G401.6 (cell line): ENCODE measurements at regions not wholly inside any gene's neighbourhood (a gene's known extent, or its start where the extent isn't known, plus 50 kb on each side); places are given as distances from the start of the nearest gene placed in this dataset.

Experiments used
- FAIRE-seq: peaks from 2 replicates; lab custom pipeline; 2012; peaks lifted over from hg19 to GRCh38; lab: Jason Lieb, UNC

GRCh38 chr20:10922941-10923340 is 249.1 kb upstream of the JAG1 start:
- FAIRE-seq, result no peak

- no peak for FAIRE-seq
Observed at GRCh38 chr20:10924644-10925201, 250.9 kb upstream of the JAG1 start.

GRCh38 chr20:10925767-10926166 is 252.0 kb upstream of the JAG1 start:
- FAIRE-seq, result no peak

GRCh38 chr20:10927011-10927583 is 253.3 kb upstream of the JAG1 start:
- FAIRE-seq, result no peak

GRCh38 chr20:10927936-10928840 is 254.4 kb upstream of the JAG1 start:
- FAIRE-seq, result no peak

- no peak for FAIRE-seq
Observed at GRCh38 chr20:10928841-10929421, 255.1 kb upstream of the JAG1 start.

GRCh38 chr20:10935658-10936402 is 262.0 kb upstream of the JAG1 start:
- no peak for FAIRE-seq

- no peak for FAIRE-seq
Observed at GRCh38 chr20:10936786-10937185, 263.0 kb upstream of the JAG1 start.

- no peak for FAIRE-seq
Observed at GRCh38 chr20:10939331-10939941, 265.6 kb upstream of the JAG1 start.

- no peak for FAIRE-seq
Observed at GRCh38 chr20:10940941-10941340, 267.1 kb upstream of the JAG1 start.

GRCh38 chr20:10943686-10944265 is 270.0 kb upstream of the JAG1 start:
- no peak for FAIRE-seq

- no peak for FAIRE-seq
Observed at GRCh38 chr20:10946124-10946880, 272.5 kb upstream of the JAG1 start.

GRCh38 chr20:10947726-10948125 is 273.9 kb upstream of the JAG1 start:
- no peak for FAIRE-seq

- no peak for FAIRE-seq
Observed at GRCh38 chr20:10949930-10950783, 276.4 kb upstream of the JAG1 start.

- no peak for FAIRE-seq
Observed at GRCh38 chr20:10951216-10951615, 277.4 kb upstream of the JAG1 start.

- no peak for FAIRE-seq
Observed at GRCh38 chr20:10951904-10952303, 278.1 kb upstream of the JAG1 start.

- no peak for FAIRE-seq
Observed at GRCh38 chr20:10953437-10953836, 279.6 kb upstream of the JAG1 start.

- FAIRE-seq, result no peak
Observed at GRCh38 chr20:10954137-10954840, 280.5 kb upstream of the JAG1 start.

GRCh38 chr20:10954908-10955580 is 281.2 kb upstream of the JAG1 start:
- FAIRE-seq, result no peak
